ENCODE measurements at regions not wholly inside any gene's neighbourhood (a gene's known extent, or its start where the extent isn't known, plus 50 kb on each side); places are given as distances from the start of the nearest gene placed in this dataset.
A peak's percentile ranks its signal among the peaks of the same experiment; 100 is the strongest.

DNA sequence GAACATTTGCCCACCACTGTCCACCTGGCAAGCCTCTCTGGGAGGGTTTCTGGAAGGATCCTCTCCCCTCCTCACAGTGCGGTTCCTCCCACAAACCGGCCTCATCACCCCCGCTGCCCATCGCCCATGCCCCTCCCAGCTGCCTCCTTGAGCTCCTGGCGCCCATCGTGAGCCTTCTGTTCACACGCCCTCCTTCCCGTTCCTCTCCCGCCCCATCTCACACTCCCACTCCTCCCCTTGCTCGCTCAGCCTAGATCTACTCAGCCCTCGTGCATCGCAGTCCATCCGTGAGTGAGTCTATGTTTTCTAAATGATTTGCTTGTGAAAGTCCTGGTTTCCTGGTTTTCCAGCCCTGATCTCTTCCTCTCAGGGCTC, 119.1 kb upstream of the C1orf174 start:
- H3K4me2 ChIP-seq (ENCODE audit: low read depth, low read length, poor library complexity, severe bottlenecking) = no peak overlapping the region
- H3K27me3 ChIP-seq (ENCODE audit: low read length) = no peaks in the 10 kb centered on the region
- no peaks in the 10 kb centered on the region for H4K20me1 ChIP-seq (ENCODE audit: low read depth, low read length)
- H3K9me2 ChIP-seq (replicated peaks; ENCODE audit: insufficient read depth, low read length) = no peaks in the 10 kb centered on the region
- no peak overlapping the region for H3K9ac ChIP-seq (ENCODE audit: low read length)
- H3K4me3 ChIP-seq (ENCODE audit: insufficient read depth, low read length, poor library complexity, severe bottlenecking) = no peak overlapping the region
- H3F3A ChIP-seq (ENCODE audit: insufficient read depth) = peaks cover 11% of the 10 kb centered on the region; the same call in 1 of the 2 replicates
- H3K27ac ChIP-seq (ENCODE audit: low read depth, low read length) = no peak overlapping the region
- no peaks in the 10 kb centered on the region for H3K79me2 ChIP-seq (ENCODE audit: insufficient read depth, low read length)
- H3K9me3 ChIP-seq (ENCODE audit: insufficient read depth, low read length) = no peaks in the 10 kb centered on the region
- H2AFZ ChIP-seq (ENCODE audit: low read depth, low read length, severe bottlenecking) = no peak overlapping the region
- no peaks in the 10 kb centered on the region for H3K36me3 ChIP-seq (ENCODE audit: low read length)
- no peak for TF ChIP-seq EZH2phosphoT487 (conservative IDR thresholded peaks at IDR 0.05; ENCODE audit: low read length)
- TF ChIP-seq, protein P1, sequence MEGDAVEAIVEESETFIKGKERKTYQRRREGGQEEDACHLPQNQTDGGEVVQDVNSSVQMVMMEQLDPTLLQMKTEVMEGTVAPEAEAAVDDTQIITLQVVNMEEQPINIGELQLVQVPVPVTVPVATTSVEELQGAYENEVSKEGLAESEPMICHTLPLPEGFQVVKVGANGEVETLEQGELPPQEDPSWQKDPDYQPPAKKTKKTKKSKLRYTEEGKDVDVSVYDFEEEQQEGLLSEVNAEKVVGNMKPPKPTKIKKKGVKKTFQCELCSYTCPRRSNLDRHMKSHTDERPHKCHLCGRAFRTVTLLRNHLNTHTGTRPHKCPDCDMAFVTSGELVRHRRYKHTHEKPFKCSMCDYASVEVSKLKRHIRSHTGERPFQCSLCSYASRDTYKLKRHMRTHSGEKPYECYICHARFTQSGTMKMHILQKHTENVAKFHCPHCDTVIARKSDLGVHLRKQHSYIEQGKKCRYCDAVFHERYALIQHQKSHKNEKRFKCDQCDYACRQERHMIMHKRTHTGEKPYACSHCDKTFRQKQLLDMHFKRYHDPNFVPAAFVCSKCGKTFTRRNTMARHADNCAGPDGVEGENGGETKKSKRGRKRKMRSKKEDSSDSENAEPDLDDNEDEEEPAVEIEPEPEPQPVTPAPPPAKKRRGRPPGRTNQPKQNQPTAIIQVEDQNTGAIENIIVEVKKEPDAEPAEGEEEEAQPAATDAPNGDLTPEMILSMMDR (IDR thresholded peaks at IDR 0.05; ENCODE audit: insufficient read depth, low read length, poor library complexity, severe bottlenecking) = no peak

GRCh38 chr1:4019606-4020331, 119.7 kb upstream of the C1orf174 start:
- Histone ChIP-seq H4K20me1 (ENCODE audit: low read depth, low read length) (no peaks in the 10 kb centered on the region), H3K79me2 (ENCODE audit: insufficient read depth, low read length) (no peaks in the 10 kb centered on the region), H2AFZ (ENCODE audit: low read depth, low read length, severe bottlenecking) (no peak overlapping the region), H3K9me2 (replicated peaks; ENCODE audit: insufficient read depth, low read length) (no peaks in the 10 kb centered on the region), H3K4me2 (ENCODE audit: low read depth, low read length, poor library complexity, severe bottlenecking) (no peak overlapping the region), H3K27me3 (ENCODE audit: low read length) (no peaks in the 10 kb centered on the region), H3K9ac (ENCODE audit: low read length) (no peak overlapping the region), H3K4me3 (ENCODE audit: insufficient read depth, low read length, poor library complexity, severe bottlenecking) (no peak overlapping the region), H3K9me3 (ENCODE audit: insufficient read depth, low read length) (no peaks in the 10 kb centered on the region), H3F3A (ENCODE audit: insufficient read depth) (peaks cover 11% of the 10 kb centered on the region; the same call in 1 of the 2 replicates), H3K27ac (ENCODE audit: low read depth, low read length) (peak overlapping the region; percentile 15; the same call in 1 of the 2 replicates), H3K36me3 (ENCODE audit: low read length) (no peaks in the 10 kb centered on the region)
- TF ChIP-seq EZH2phosphoT487 (conservative IDR thresholded peaks at IDR 0.05; ENCODE audit: low read length) = no peak
- TF ChIP-seq, protein P1 (IDR thresholded peaks at IDR 0.05; ENCODE audit: insufficient read depth, low read length, poor library complexity, severe bottlenecking) = no peak

DNA sequence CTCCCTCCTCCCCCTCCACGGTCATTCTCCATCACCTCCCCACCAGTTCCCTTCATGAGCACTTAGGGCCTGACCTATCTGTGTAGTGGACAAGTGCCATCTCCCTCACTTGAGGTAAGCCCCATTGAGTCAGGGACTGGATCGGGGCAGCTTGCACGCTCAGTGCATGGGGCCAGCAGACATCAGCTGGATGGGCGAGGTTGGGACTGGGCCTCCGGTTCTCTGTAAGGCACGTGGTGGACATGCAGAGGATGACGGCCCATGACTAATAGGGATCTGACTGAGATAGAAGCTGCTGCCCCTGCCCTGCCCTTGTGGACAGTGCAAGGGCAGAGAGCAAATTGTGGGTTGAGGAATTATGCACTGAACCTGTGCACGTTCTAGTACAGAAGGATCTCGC, 120.4 kb upstream of the C1orf174 start:
- Histone ChIP-seq H2AFZ (ENCODE audit: low read depth, low read length, severe bottlenecking) (no peak overlapping the region), H3K4me3 (ENCODE audit: insufficient read depth, low read length, poor library complexity, severe bottlenecking) (no peak overlapping the region), H3K4me2 (ENCODE audit: low read depth, low read length, poor library complexity, severe bottlenecking) (no peak overlapping the region), H4K20me1 (ENCODE audit: low read depth, low read length) (no peaks in the 10 kb centered on the region), H3K9me3 (ENCODE audit: insufficient read depth, low read length) (no peaks in the 10 kb centered on the region), H3K9ac (ENCODE audit: low read length) (no peak overlapping the region), H3K27me3 (ENCODE audit: low read length) (no peaks in the 10 kb centered on the region), H3K27ac (ENCODE audit: low read depth, low read length) (peak overlapping the region; percentile 15; the same call in 1 of the 2 replicates), H3F3A (ENCODE audit: insufficient read depth) (peaks cover 11% of the 10 kb centered on the region; the same call in 1 of the 2 replicates), H3K36me3 (ENCODE audit: low read length) (no peaks in the 10 kb centered on the region), H3K9me2 (replicated peaks; ENCODE audit: insufficient read depth, low read length) (no peaks in the 10 kb centered on the region), H3K79me2 (ENCODE audit: insufficient read depth, low read length) (no peaks in the 10 kb centered on the region)
- TF ChIP-seq, protein P1 (IDR thresholded peaks at IDR 0.05; ENCODE audit: insufficient read depth, low read length, poor library complexity, severe bottlenecking) = no peak
- TF ChIP-seq EZH2phosphoT487 (conservative IDR thresholded peaks at IDR 0.05; ENCODE audit: low read length) = no peak
